B cell (primary cell): ENCODE measurements at regions not wholly inside any gene's neighbourhood (a gene's known extent, or its start where the extent isn't known, plus 50 kb on each side); places are given as distances from the start of the nearest gene placed in this dataset.

Experiments
- CTCF ChIP-seq: fragments of 200-600 bp; IDR thresholded peaks from one replicate; pipeline ENCODE4 v1.8.0; 2022; ENCODE audit warnings: antibody characterized with exemption, mild to moderate bottlenecking
- EZH2 ChIP-seq: IDR thresholded peaks from 2 replicates; pipeline ENCODE4 v1.6.1; 2012; ENCODE audit warnings: borderline replicate concordance, low read depth, mild to moderate bottlenecking, moderate library complexity, low read length; ENCODE audit not compliant: insufficient read depth, poor library complexity, severe bottlenecking

GRCh38 chr18:10134204-10134603, 220.4 kb downstream of the VAPA start:
- TF ChIP-seq EZH2 (no peak), CTCF (no peak)
